WTC11 (cell line): ENCODE measurements at regions not wholly inside any gene's neighbourhood (a gene's known extent, or its start where the extent isn't known, plus 50 kb on each side); places are given as distances from the start of the nearest gene placed in this dataset.

Experiments used
- ATF2 ChIP-seq: sonication (generic); formaldehyde crosslinking; IDR thresholded peaks from 2 replicates; pipeline ENCODE4 v1.8.1; 2022; ENCODE audit warnings: low read depth, missing genetic modification reagents, borderline replicate concordance
- CTCF ChIP-seq: fragments of 200-600 bp; IDR thresholded peaks from 2 replicates; pipeline ENCODE4 v1.8.0; 2022; ENCODE audit warnings: antibody characterized with exemption
- JUN ChIP-seq: sonication (generic); formaldehyde crosslinking; IDR thresholded peaks from 2 replicates; pipeline ENCODE4 v1.8.0; 2023; ENCODE audit warnings: mild to moderate bottlenecking, missing genetic modification reagents
- KAT7 ChIP-seq: sonication (generic); formaldehyde crosslinking; IDR thresholded peaks from 2 replicates; pipeline ENCODE4 v1.8.1; 2023; ENCODE audit warnings: missing genetic modification reagents, mild to moderate bottlenecking, borderline replicate concordance
- MLX ChIP-seq: sonication (generic); formaldehyde crosslinking; IDR thresholded peaks from 2 replicates; pipeline ENCODE4 v1.8.1; 2023; ENCODE audit warnings: mild to moderate bottlenecking, missing genetic modification reagents, moderate library complexity
- MXD4 ChIP-seq: fragments of 250-450 bp; sonication (Bioruptor Pico); IDR thresholded peaks from 2 replicates; pipeline ENCODE4 v1.8.0; 2021; ENCODE audit warnings: mild to moderate bottlenecking, moderate library complexity, borderline replicate concordance
- NR3C1 ChIP-seq: sonication (generic); formaldehyde crosslinking; conservative IDR thresholded peaks from 2 replicates; pipeline ENCODE4 v1.8.1; 2023; ENCODE audit warnings: low read depth, mild to moderate bottlenecking, missing genetic modification reagents
- SP1 ChIP-seq: sonication (generic); formaldehyde crosslinking; conservative IDR thresholded peaks from 2 replicates; pipeline ENCODE4 v1.8.1; 2022; ENCODE audit warnings: missing genetic modification reagents
- STAT6 ChIP-seq: sonication (generic); formaldehyde crosslinking; conservative IDR thresholded peaks from 2 replicates; pipeline ENCODE4 v1.8.1; 2023; ENCODE audit warnings: mild to moderate bottlenecking, low read depth, missing genetic modification reagents, moderate library complexity
- TCF7 ChIP-seq: sonication (generic); formaldehyde crosslinking; IDR thresholded peaks from 2 replicates; pipeline ENCODE4 v1.8.0; 2022; ENCODE audit warnings: mild to moderate bottlenecking, low read depth, missing genetic modification reagents, moderate library complexity
- ZBTB21 ChIP-seq: sonication (generic); formaldehyde crosslinking; IDR thresholded peaks from 2 replicates; pipeline ENCODE4 v1.8.1; 2023; ENCODE audit warnings: mild to moderate bottlenecking, missing genetic modification reagents, borderline replicate concordance
- ZNF232 ChIP-seq: sonication (generic); formaldehyde crosslinking; IDR thresholded peaks from 2 replicates; pipeline ENCODE4 v1.8.0; 2022; ENCODE audit warnings: mild to moderate bottlenecking, missing genetic modification reagents
- ZNF263 ChIP-seq: sonication (generic); formaldehyde crosslinking; IDR thresholded peaks from 2 replicates; pipeline ENCODE4 v1.8.1; 2022; ENCODE audit warnings: low read depth, mild to moderate bottlenecking, moderate library complexity, missing genetic modification reagents

GRCh38 chr11:129508163-129508562 lies 132.5 kb downstream of the BARX2 start:
- TF ChIP-seq ATF2 (CRISPR knock-in tag), result no peak
- no peak for TF ChIP-seq MXD4
- no peak for TF ChIP-seq CTCF
- TF ChIP-seq SP1, result no peak
- TF ChIP-seq MLX, result no peak
- TF ChIP-seq NR3C1 (CRISPR knock-in tag), result no peak
- no peak for TF ChIP-seq TCF7 (CRISPR knock-in tag)
- TF ChIP-seq ZBTB21, result no peak
- TF ChIP-seq ZNF263 (CRISPR knock-in tag), result no peak
- TF ChIP-seq KAT7, result no peak
- no peak for TF ChIP-seq ZNF232 (CRISPR knock-in tag)
- no peak for TF ChIP-seq JUN
- no peak for TF ChIP-seq STAT6 (CRISPR knock-in tag)
